DOHH2 (cell line): ENCODE measurements at regions not wholly inside any gene's neighbourhood (a gene's known extent, or its start where the extent isn't known, plus 50 kb on each side); places are given as distances from the start of the nearest gene placed in this dataset.

Source experiments
- H3F3A ChIP-seq: fragments of 200-600 bp; sonication (generic), shearing (Covaris generic); 2 replicates; pipeline ENCODE4 v1.6.0; 2016; ENCODE audit warnings: antibody characterized with exemption, mild to moderate bottlenecking; ENCODE audit not compliant: control insufficient read depth, insufficient read depth
- H3K27ac ChIP-seq: fragments of 200-600 bp; sonication (generic); 2 replicates; pipeline ENCODE4 v1.5.1; 2014; ENCODE audit warnings: low read depth, mild to moderate bottlenecking, low read length, moderate library complexity
- H3K27me3 ChIP-seq: fragments of 200-600 bp; sonication (generic); 2 replicates; pipeline ENCODE4 v1.6.1; 2014; ENCODE audit warnings: mild to moderate bottlenecking, low read length, mixed read lengths; ENCODE audit not compliant: control insufficient read depth
- H3K36me3 ChIP-seq: fragments of 200-600 bp; sonication (generic); 2 replicates; pipeline ENCODE4 v1.6.1; 2014; ENCODE audit warnings: mild to moderate bottlenecking, low read length, moderate library complexity, mixed read lengths; ENCODE audit not compliant: control insufficient read depth
- H3K4me1 ChIP-seq: fragments of 200-600 bp; sonication (generic); 2 replicates; pipeline ENCODE4 v1.6.1; 2014; ENCODE audit warnings: mild to moderate bottlenecking, low read length, mixed read lengths; ENCODE audit not compliant: control insufficient read depth
- H3K4me2 ChIP-seq: fragments of 200-600 bp; sonication (generic); 2 replicates; pipeline ENCODE4 v1.6.0; 2014; ENCODE audit warnings: mild to moderate bottlenecking, low read length, moderate library complexity
- H3K4me3 ChIP-seq: fragments of 200-600 bp; sonication (generic); 2 replicates; pipeline ENCODE4 v1.5.1; 2014; ENCODE audit warnings: mild to moderate bottlenecking, low read length, mixed read lengths
- H3K79me2 ChIP-seq: fragments of 200-600 bp; sonication (generic); 2 replicates; pipeline ENCODE4 v1.6.1; 2014; ENCODE audit warnings: mild to moderate bottlenecking, low read length, mixed read lengths; ENCODE audit not compliant: control insufficient read depth
- H3K9me2 ChIP-seq: fragments of 200-600 bp; sonication (generic); replicated peaks from 2 replicates; pipeline ENCODE4 v1.6.1; 2014; ENCODE audit warnings: mild to moderate bottlenecking, low read length, mixed read lengths; ENCODE audit not compliant: control insufficient read depth
- H3K9me3 ChIP-seq: fragments of 200-600 bp; sonication (generic); 2 replicates; pipeline ENCODE4 v1.6.1; 2014; ENCODE audit warnings: antibody characterized with exemption, low read length, mixed read lengths; ENCODE audit not compliant: control insufficient read depth, insufficient read depth
- H4K20me1 ChIP-seq: fragments of 200-600 bp; sonication (generic); 2 replicates; pipeline ENCODE4 v1.6.0; 2014; ENCODE audit warnings: low read depth, mild to moderate bottlenecking, antibody characterized with exemption, low read length, moderate library complexity; ENCODE audit not compliant: control insufficient read depth, insufficient read depth
- CTCF ChIP-seq: fragments of 200-600 bp; sonication (generic); IDR thresholded peaks from one replicate; pipeline ENCODE4 v1.5.1; 2014; ENCODE audit warnings: antibody characterized with exemption, mild to moderate bottlenecking, low read depth, low read length; ENCODE audit not compliant: poor library complexity, severe bottlenecking
- EZH2phosphoT487 ChIP-seq: fragments of 200-600 bp; sonication (generic); IDR thresholded peaks from 2 replicates; pipeline ENCODE4 v1.6.1; 2017; ENCODE audit warnings: borderline replicate concordance, mild to moderate bottlenecking, antibody characterized with exemption, low read length, moderate library complexity, mixed read lengths

- H3K36me3 ChIP-seq = no peaks in the 10 kb centered on the region
- 0 out of 2 replicates have a peak, but pooled peaks cover 5% of the 10 kb centered on the region for H3K9me3 ChIP-seq
- H3K79me2 ChIP-seq = no peaks in the 10 kb centered on the region
- H3K27me3 ChIP-seq = no peaks in the 10 kb centered on the region
- no peak overlapping the region for H3K4me2 ChIP-seq
- no peaks in the 10 kb centered on the region for H3K4me1 ChIP-seq
- TF ChIP-seq CTCF = no peak
- TF ChIP-seq EZH2phosphoT487 = no peak
- no peaks in the 10 kb centered on the region for H3F3A ChIP-seq
- no peaks in the 10 kb centered on the region for H4K20me1 ChIP-seq
- no peak overlapping the region for H3K27ac ChIP-seq
- no peaks in the 10 kb centered on the region for H3K9me2 ChIP-seq
- no peak overlapping the region for H3K4me3 ChIP-seq
Observed at GRCh38 chr6:132228894-132229293, 172.4 kb downstream of the MOXD1 start.

- Histone ChIP-seq H3K4me1 (no peaks in the 10 kb centered on the region), H3K4me2 (no peak overlapping the region), H3K27me3 (no peaks in the 10 kb centered on the region)
Observed at GRCh38 chr6:132227904-132228303, 173.4 kb downstream of the MOXD1 start.

GRCh38 chr6:132224943-132225342 is 176.3 kb downstream of the MOXD1 start:
- TF ChIP-seq CTCF (no peak), EZH2phosphoT487 (no peak)
- Histone ChIP-seq H3K27me3 (no peaks in the 10 kb centered on the region), H3K27ac (no peak overlapping the region)

More at GRCh38 chr6:132227904-132228303, 173.4 kb downstream of the MOXD1 start:
- H4K20me1 ChIP-seq = no peaks in the 10 kb centered on the region
- H3K27ac ChIP-seq = no peak overlapping the region
- H3K9me3 ChIP-seq = 0 out of 2 replicates have a peak, but pooled peaks cover 5% of the 10 kb centered on the region
- no peaks in the 10 kb centered on the region for H3F3A ChIP-seq
- H3K79me2 ChIP-seq = no peaks in the 10 kb centered on the region
- H3K36me3 ChIP-seq = no peaks in the 10 kb centered on the region
- TF ChIP-seq EZH2phosphoT487 (no peak), CTCF (no peak)
- H3K9me2 ChIP-seq = no peaks in the 10 kb centered on the region
- H3K4me3 ChIP-seq = no peak overlapping the region

More at GRCh38 chr6:132224943-132225342, 176.3 kb downstream of the MOXD1 start:
- no peaks in the 10 kb centered on the region for H3K9me2 ChIP-seq
- H4K20me1 ChIP-seq = no peaks in the 10 kb centered on the region
- no peaks in the 10 kb centered on the region for H3F3A ChIP-seq
- H3K4me3 ChIP-seq = no peak overlapping the region
- H3K79me2 ChIP-seq = no peaks in the 10 kb centered on the region
- H3K4me1 ChIP-seq = no peaks in the 10 kb centered on the region
- 0 out of 2 replicates have a peak, but pooled peaks cover 5% of the 10 kb centered on the region for H3K9me3 ChIP-seq
- H3K36me3 ChIP-seq = no peaks in the 10 kb centered on the region
- H3K4me2 ChIP-seq = no peak overlapping the region
